Thoracic aorta (tissue), 2 donors: ENCODE measurements at regions not wholly inside any gene's neighbourhood (a gene's known extent, or its start where the extent isn't known, plus 50 kb on each side); places are given as distances from the start of the nearest gene placed in this dataset.

Experiments
- ATAC-seq: fragments of 150-250 bp; one replicate; pipeline ENCODE4 v1.8.0; 2017; ENCODE audit warnings: low read depth; ENCODE audit not compliant: insufficient number of reproducible peaks, low FRiP score
- DNase-seq: peaks from one replicate; pipeline ENCODE4 v3.0.0-alpha.2; 2020; ENCODE audit warnings: low spot score
- H3K27ac ChIP-seq, 2 donors: fragments of 200-600 bp; sonication (generic); 1 replicate in 1 of 2; 2 replicates in 1 of 2; pipeline ENCODE4 v1.5.1; 2016; ENCODE audit warnings: mild to moderate bottlenecking in 2 of 2, moderate library complexity in 2 of 2
- H3K27me3 ChIP-seq: fragments of 200-600 bp; sonication (generic); replicated peaks from 2 replicates; pipeline ENCODE4 v1.6.0; 2016; ENCODE audit warnings: mild to moderate bottlenecking; ENCODE audit not compliant: insufficient read depth
- H3K36me3 ChIP-seq: fragments of 200-600 bp; sonication (generic); one replicate; pipeline ENCODE4 v1.5.1; 2016
- H3K4me1 ChIP-seq, 2 donors: fragments of 200-600 bp; sonication (generic); 1 replicate in 1 of 2; 2 replicates in 1 of 2; pipeline versions ENCODE4 v1.5.1 to v1.6.0; 2016; ENCODE audit warnings: low read depth in 2 of 2, mild to moderate bottlenecking in 1 of 2; ENCODE audit not compliant: control insufficient read depth in 1 of 2
- H3K4me3 ChIP-seq: fragments of 200-600 bp; sonication (generic); 2 replicates; pipeline ENCODE4 v1.5.1; 2016; ENCODE audit warnings: mild to moderate bottlenecking
- H3K9me3 ChIP-seq: fragments of 200-600 bp; sonication (generic); 2 replicates; pipeline ENCODE4 v1.5.1; 2016
- TF ChIP-seq, protein P1 (sequence below): fragments of 200-600 bp; sonication (generic); IDR thresholded peaks from one replicate; pipeline ENCODE4 v1.5.1; 2019; ENCODE audit warnings: antibody characterized with exemption

GRCh38 chr1:232355162-232356006 is 274.5 kb downstream of the SIPA1L2 start:
- no peak for DNase-seq
- Histone ChIP-seq H3K4me1 (no peaks in the 10 kb centered on the region), H3K27me3 (no peaks in the 10 kb centered on the region), H3K36me3 (no peaks in the 10 kb centered on the region), H3K9me3 (no peaks in the 10 kb centered on the region), H3K4me3 (no peak overlapping the region), H3K27ac (no peak overlapping the region)
- TF ChIP-seq, protein P1, sequence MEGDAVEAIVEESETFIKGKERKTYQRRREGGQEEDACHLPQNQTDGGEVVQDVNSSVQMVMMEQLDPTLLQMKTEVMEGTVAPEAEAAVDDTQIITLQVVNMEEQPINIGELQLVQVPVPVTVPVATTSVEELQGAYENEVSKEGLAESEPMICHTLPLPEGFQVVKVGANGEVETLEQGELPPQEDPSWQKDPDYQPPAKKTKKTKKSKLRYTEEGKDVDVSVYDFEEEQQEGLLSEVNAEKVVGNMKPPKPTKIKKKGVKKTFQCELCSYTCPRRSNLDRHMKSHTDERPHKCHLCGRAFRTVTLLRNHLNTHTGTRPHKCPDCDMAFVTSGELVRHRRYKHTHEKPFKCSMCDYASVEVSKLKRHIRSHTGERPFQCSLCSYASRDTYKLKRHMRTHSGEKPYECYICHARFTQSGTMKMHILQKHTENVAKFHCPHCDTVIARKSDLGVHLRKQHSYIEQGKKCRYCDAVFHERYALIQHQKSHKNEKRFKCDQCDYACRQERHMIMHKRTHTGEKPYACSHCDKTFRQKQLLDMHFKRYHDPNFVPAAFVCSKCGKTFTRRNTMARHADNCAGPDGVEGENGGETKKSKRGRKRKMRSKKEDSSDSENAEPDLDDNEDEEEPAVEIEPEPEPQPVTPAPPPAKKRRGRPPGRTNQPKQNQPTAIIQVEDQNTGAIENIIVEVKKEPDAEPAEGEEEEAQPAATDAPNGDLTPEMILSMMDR = no peak
- no peak for ATAC-seq

- H3K36me3 ChIP-seq = no peaks in the 10 kb centered on the region
Observed at GRCh38 chr1:232353001-232353400, 276.9 kb downstream of the SIPA1L2 start.

DNA sequence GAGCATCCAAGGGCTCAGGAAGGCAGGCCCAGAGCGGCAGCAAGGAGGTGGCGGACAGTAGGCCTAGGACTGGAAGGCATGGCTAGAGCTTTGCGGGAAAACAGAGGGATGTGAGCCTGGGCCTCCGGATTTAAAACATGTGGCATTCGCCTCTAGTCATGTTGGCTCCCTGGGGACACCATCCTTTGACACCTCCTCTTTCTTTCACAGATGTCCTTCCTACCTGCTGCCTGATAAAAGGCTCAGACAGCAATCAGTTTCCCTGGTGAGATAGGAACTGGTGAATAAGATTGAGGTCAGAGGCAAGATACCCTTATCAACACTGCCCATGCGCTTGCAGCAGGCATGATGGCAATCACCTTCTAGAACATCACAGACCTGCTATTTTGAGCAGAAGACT is 277.6 kb downstream of the SIPA1L2 start:
- Histone ChIP-seq H3K4me1 (no peaks in the 10 kb centered on the region), H3K9me3 (no peaks in the 10 kb centered on the region), H3K4me3 (no peak overlapping the region), H3K27me3 (no peaks in the 10 kb centered on the region), H3K27ac (no peak overlapping the region), H3K36me3 (no peaks in the 10 kb centered on the region)
- DNase-seq (no peak), ATAC-seq (no peak)
- TF ChIP-seq, protein P1 = no peak

More at GRCh38 chr1:232353001-232353400, 276.9 kb downstream of the SIPA1L2 start:
- Histone ChIP-seq H3K27ac (no peak overlapping the region), H3K9me3 (no peaks in the 10 kb centered on the region), H3K27me3 (no peaks in the 10 kb centered on the region), H3K4me3 (no peak overlapping the region), H3K4me1 (no peaks in the 10 kb centered on the region)
- DNase-seq (no peak), ATAC-seq (no peak)
- TF ChIP-seq, protein P1 = no peak

- Histone ChIP-seq H3K4me3 (no peak overlapping the region), H3K36me3 (no peaks in the 10 kb centered on the region), H3K27me3 (no peaks in the 10 kb centered on the region), H3K27ac (no peak overlapping the region), H3K4me1 (no peaks in the 10 kb centered on the region), H3K9me3 (no peaks in the 10 kb centered on the region)
- ATAC-seq (no peak), DNase-seq (no peak)
- TF ChIP-seq, protein P1 = no peak
Observed at GRCh38 chr1:232351335-232351734, 278.6 kb downstream of the SIPA1L2 start.

- H3K27me3 ChIP-seq = no peaks in the 10 kb centered on the region
- ATAC-seq (no peak), DNase-seq (no peak)
- no peak overlapping the region for H3K27ac ChIP-seq
- TF ChIP-seq, protein P1 = no peak
- no peak overlapping the region for H3K4me3 ChIP-seq
- no peaks in the 10 kb centered on the region for H3K4me1 ChIP-seq
- no peaks in the 10 kb centered on the region for H3K36me3 ChIP-seq
- H3K9me3 ChIP-seq = no peaks in the 10 kb centered on the region
Observed at GRCh38 chr1:232346844-232347243, 283.1 kb downstream of the SIPA1L2 start.
